Neural progenitor cell (in vitro differentiated cells): ENCODE measurements at regions not wholly inside any gene's neighbourhood (a gene's known extent, or its start where the extent isn't known, plus 50 kb on each side); places are given as distances from the start of the nearest gene placed in this dataset.

Source experiments
- DNase-seq: peaks from one replicate; pipeline ENCODE4 v3.0.0-alpha.2; 2016; ENCODE audit warnings: low spot score
- H2AFZ ChIP-seq: fragments of 200-600 bp; sonication (generic); replicated peaks from 2 replicates; pipeline ENCODE4 v1.6.1; 2016; ENCODE audit warnings: antibody characterized with exemption
- H3F3A ChIP-seq: fragments of 200-600 bp; sonication (generic); 2 replicates; pipeline ENCODE4 v1.6.1; 2016; ENCODE audit warnings: antibody characterized with exemption, low read depth
- H3K27ac ChIP-seq: fragments of 200-600 bp; sonication (generic); 2 replicates; pipeline ENCODE4 v1.5.1; 2016; ENCODE audit warnings: mild to moderate bottlenecking
- H3K27me3 ChIP-seq: fragments of 200-600 bp; sonication (generic); 2 replicates; pipeline ENCODE4 v1.6.1; 2016; ENCODE audit warnings: mild to moderate bottlenecking, moderate library complexity
- H3K36me3 ChIP-seq: fragments of 200-600 bp; sonication (generic); 2 replicates; pipeline ENCODE4 v1.5.1; 2016
- H3K4me1 ChIP-seq: fragments of 200-600 bp; sonication (generic); 2 replicates; pipeline ENCODE4 v1.6.1; 2016; ENCODE audit warnings: mixed run types
- H3K4me2 ChIP-seq: fragments of 200-600 bp; sonication (generic); 2 replicates; pipeline ENCODE4 v1.6.1; 2016
- H3K4me3 ChIP-seq: fragments of 200-600 bp; sonication (generic); 2 replicates; pipeline ENCODE4 v1.5.1; 2016
- H3K79me2 ChIP-seq: fragments of 200-600 bp; sonication (generic); 2 replicates; pipeline ENCODE4 v1.6.1; 2016; ENCODE audit warnings: low read depth
- H3K9ac ChIP-seq: fragments of 200-600 bp; sonication (generic); 2 replicates; pipeline ENCODE4 v1.6.1; 2016
- H3K9me3 ChIP-seq: fragments of 200-600 bp; sonication (generic); 2 replicates; pipeline ENCODE4 v1.5.1; 2016; ENCODE audit warnings: low read depth
- H4K20me1 ChIP-seq: fragments of 200-600 bp; sonication (generic); 2 replicates; pipeline ENCODE4 v1.6.1; 2016; ENCODE audit warnings: low read depth
- H3K27ac Mint-ChIP-seq: 3 replicates; pipeline ENCODE4 v1.8.0; 2021; ENCODE audit warnings: mixed read lengths
- H3K27me3 Mint-ChIP-seq: 2 replicates; pipeline ENCODE4 v1.8.0; 2022; ENCODE audit warnings: low read depth, mild to moderate bottlenecking, inconsistent platforms, moderate library complexity, mixed read lengths; ENCODE audit not compliant: insufficient read depth
- H3K36me3 Mint-ChIP-seq: 3 replicates; pipeline ENCODE4 v1.8.0; 2021; ENCODE audit warnings: mixed read lengths
- H3K4me1 Mint-ChIP-seq: 3 replicates; pipeline ENCODE4 v1.8.0; 2021; ENCODE audit warnings: mixed read lengths
- H3K4me3 Mint-ChIP-seq: 3 replicates; pipeline ENCODE4 v1.8.0; 2021; ENCODE audit warnings: mild to moderate bottlenecking, moderate library complexity, mixed read lengths
- H3K9me3 Mint-ChIP-seq: 3 replicates; pipeline ENCODE4 v1.8.0; 2020; ENCODE audit warnings: mixed read lengths
- CTCF ChIP-seq: fragments of 200-600 bp; sonication (generic); IDR thresholded peaks from 2 replicates; pipeline ENCODE4 v1.5.1; 2017; ENCODE audit warnings: antibody characterized with exemption, mild to moderate bottlenecking
- EZH2 ChIP-seq: fragments of 200-600 bp; sonication (generic); IDR thresholded peaks from 2 replicates; pipeline ENCODE4 v1.6.1; 2017; ENCODE audit warnings: antibody characterized with exemption, mild to moderate bottlenecking, moderate library complexity
- EZH2phosphoT487 ChIP-seq: fragments of 200-600 bp; sonication (generic); IDR thresholded peaks from 2 replicates; pipeline ENCODE4 v1.6.1; 2017; ENCODE audit warnings: antibody characterized with exemption

GRCh38 chr10:131739206-131739605 lies 161.6 kb upstream of the PPP2R2D start:
- no peak overlapping the region for H2AFZ ChIP-seq

DNA sequence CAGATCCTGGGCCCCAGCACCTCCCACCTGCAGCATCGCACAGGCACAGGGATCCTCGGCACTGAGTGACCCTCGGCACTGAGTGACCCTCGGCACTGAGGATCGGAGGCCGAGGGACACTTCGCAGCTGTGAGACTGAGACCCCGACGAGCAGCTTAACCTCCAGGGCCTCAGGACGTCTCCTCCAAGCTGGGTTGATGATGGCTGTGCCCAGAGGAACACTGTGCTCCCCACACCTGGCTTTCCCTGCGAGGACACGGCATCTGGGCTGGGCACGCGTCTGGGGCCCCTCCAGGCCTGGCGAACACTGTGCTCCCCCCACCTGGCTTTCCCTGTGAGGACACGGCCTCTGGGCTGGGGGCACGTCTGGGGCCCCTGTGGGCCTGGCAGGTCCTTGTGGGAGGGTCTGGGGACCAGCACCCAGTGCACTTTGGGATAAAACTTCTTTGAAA lies 158.3 kb upstream of the PPP2R2D start:
- Mint-ChIP-seq H3K36me3 (no peaks in the 10 kb centered on the region), H3K9me3 (peaks cover 16% of the 10 kb centered on the region), H3K4me3 (no peak overlapping the region), H3K4me1 (peaks cover 37% of the 10 kb centered on the region), H3K27me3 (peaks cover 20% of the 10 kb centered on the region), H3K27ac (no peak overlapping the region)
- DNase-seq = no peak
- peaks cover 11% of the 10 kb centered on the region for H3K4me1 ChIP-seq
- no peak overlapping the region for H3K4me3 ChIP-seq
- peak overlapping the region; percentile 17 for H2AFZ ChIP-seq
- H3K27me3 ChIP-seq = no peaks in the 10 kb centered on the region
- no peak overlapping the region for H3K4me2 ChIP-seq
- no peaks in the 10 kb centered on the region for H3K79me2 ChIP-seq
- no peaks in the 10 kb centered on the region for H3K36me3 ChIP-seq
- H4K20me1 ChIP-seq = no peaks in the 10 kb centered on the region
- no peak overlapping the region for H3K9ac ChIP-seq
- H3F3A ChIP-seq = no peaks in the 10 kb centered on the region
- TF ChIP-seq EZH2phosphoT487 (no peak), CTCF (no peak), EZH2 (no peak)
- H3K9me3 ChIP-seq = no peaks in the 10 kb centered on the region
- H3K27ac ChIP-seq = no peak overlapping the region

More at GRCh38 chr10:131739206-131739605, 161.6 kb upstream of the PPP2R2D start:
- no peaks in the 10 kb centered on the region for H3K79me2 ChIP-seq
- Mint-ChIP-seq H3K27ac (peak overlapping the region; percentile 22), H3K36me3 (no peaks in the 10 kb centered on the region), H3K4me3 (no peak overlapping the region), H3K4me1 (peaks cover 23% of the 10 kb centered on the region), H3K27me3 (peaks cover 6% of the 10 kb centered on the region), H3K9me3 (peaks cover 15% of the 10 kb centered on the region)
- H3K4me2 ChIP-seq = no peak overlapping the region
- H3F3A ChIP-seq = no peaks in the 10 kb centered on the region
- H3K9ac ChIP-seq = no peak overlapping the region
- no peak for DNase-seq
- H3K4me1 ChIP-seq = peaks cover 11% of the 10 kb centered on the region
- H3K27ac ChIP-seq = no peak overlapping the region
- no peak overlapping the region for H3K4me3 ChIP-seq
- no peaks in the 10 kb centered on the region for H3K27me3 ChIP-seq
- H4K20me1 ChIP-seq = no peaks in the 10 kb centered on the region
- TF ChIP-seq EZH2 (no peak), EZH2phosphoT487 (no peak), CTCF (no peak)
- H3K9me3 ChIP-seq = no peaks in the 10 kb centered on the region
- no peaks in the 10 kb centered on the region for H3K36me3 ChIP-seq

DNA sequence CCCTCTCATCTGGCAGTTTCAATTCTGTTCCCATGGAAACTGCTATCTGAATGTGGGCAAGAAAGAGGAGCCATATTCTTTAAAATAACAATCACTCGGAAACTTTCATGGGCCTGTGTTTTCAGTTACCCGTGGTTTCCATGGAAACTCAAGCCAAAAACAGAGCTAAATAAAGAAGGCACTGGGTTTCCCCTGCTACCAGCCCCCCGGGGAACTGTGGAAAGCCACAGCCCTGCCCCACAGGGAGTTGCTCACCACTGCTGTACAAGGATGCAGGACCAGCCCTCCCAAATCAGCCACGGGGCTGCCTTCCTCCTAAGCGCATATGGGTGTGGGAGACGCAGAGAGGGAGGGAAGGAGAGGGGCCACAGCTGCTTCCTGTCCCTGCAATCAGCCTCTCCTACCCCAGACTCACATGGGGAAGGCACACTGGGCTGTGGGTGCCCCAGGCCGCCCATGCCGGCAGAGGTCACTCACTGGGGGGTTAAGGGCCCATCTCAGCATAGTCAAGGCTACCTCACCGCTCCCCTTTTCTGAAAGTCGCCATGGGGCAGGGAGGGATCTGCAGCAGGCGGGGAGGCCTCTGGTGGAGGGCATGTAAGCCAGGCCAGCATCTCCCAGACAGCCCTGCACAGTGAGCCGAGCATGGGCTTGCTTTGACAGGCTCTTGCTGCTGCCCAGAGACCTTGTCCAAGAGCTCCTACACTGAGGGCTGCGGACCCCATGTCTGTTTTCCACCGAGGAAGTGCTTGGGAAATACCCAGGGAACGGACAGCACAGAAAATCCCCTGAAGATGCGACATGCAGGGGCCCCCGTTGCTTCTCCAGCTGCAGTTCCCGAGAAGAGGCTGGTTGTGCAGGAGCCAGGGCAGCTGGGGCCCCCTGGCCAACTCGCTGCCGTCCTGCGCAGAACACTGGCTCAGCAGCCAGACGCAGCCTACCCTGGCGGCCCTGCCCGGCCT lies 157.3 kb upstream of the PPP2R2D start:
- H3K4me2 ChIP-seq = peak overlapping the region; percentile 5
- no peaks in the 10 kb centered on the region for H3K36me3 Mint-ChIP-seq
- H2AFZ ChIP-seq = peak overlapping the region; percentile 65
- H3K79me2 ChIP-seq = no peaks in the 10 kb centered on the region
- H3K9me3 ChIP-seq = no peaks in the 10 kb centered on the region
- no peak for TF ChIP-seq EZH2
- TF ChIP-seq CTCF = no peak
- no peak for TF ChIP-seq EZH2phosphoT487
- H3K4me3 ChIP-seq = no peak overlapping the region
- peaks cover 13% of the 10 kb centered on the region for H3K4me1 ChIP-seq
- H3K4me1 Mint-ChIP-seq = peaks cover 40% of the 10 kb centered on the region
- no peak overlapping the region for H3K27ac ChIP-seq
- DNase-seq = peak; percentile 23
- H3K27me3 Mint-ChIP-seq = peaks cover 23% of the 10 kb centered on the region
- no peaks in the 10 kb centered on the region for H3K27me3 ChIP-seq
- H3F3A ChIP-seq = no peaks in the 10 kb centered on the region
- no peaks in the 10 kb centered on the region for H4K20me1 ChIP-seq
- no peak overlapping the region for H3K9ac ChIP-seq
- no peak overlapping the region for H3K4me3 Mint-ChIP-seq
- peak overlapping the region; percentile 30 for H3K27ac Mint-ChIP-seq
- H3K36me3 ChIP-seq = no peaks in the 10 kb centered on the region
- peaks cover 17% of the 10 kb centered on the region for H3K9me3 Mint-ChIP-seq
